Trophoblast cell (in vitro differentiated cells and primary cell): ENCODE measurements at regions not wholly inside any gene's neighbourhood (a gene's known extent, or its start where the extent isn't known, plus 50 kb on each side); places are given as distances from the start of the nearest gene placed in this dataset.

Experiments used
- DNase-seq, 2 donors: peaks; one replicate each; pipeline ENCODE4 v3.0.0-alpha.2; 2016
- H2AFZ ChIP-seq: 2 replicates; pipeline ENCODE4 v1.6.1; 2013; ENCODE audit warnings: low read length, moderate library complexity, mild to moderate bottlenecking; ENCODE audit not compliant: insufficient read depth, poor library complexity
- H2AK5ac ChIP-seq: 2 replicates; pipeline ENCODE4 v1.6.1; 2013; ENCODE audit warnings: mild to moderate bottlenecking, low read length
- H2BK120ac ChIP-seq: 2 replicates; pipeline ENCODE4 v1.6.1; 2013; ENCODE audit warnings: low read length, mild to moderate bottlenecking, moderate library complexity; ENCODE audit not compliant: insufficient read depth, poor library complexity
- H2BK12ac ChIP-seq: 2 replicates; pipeline ENCODE4 v1.6.1; 2013; ENCODE audit warnings: mild to moderate bottlenecking, low read length, moderate library complexity
- H2BK5ac ChIP-seq: 2 replicates; pipeline ENCODE4 v1.6.1; 2013; ENCODE audit warnings: low read length, low read depth, moderate library complexity, mild to moderate bottlenecking; ENCODE audit not compliant: poor library complexity
- H3K14ac ChIP-seq: 2 replicates; pipeline ENCODE4 v1.6.1; 2013; ENCODE audit warnings: mild to moderate bottlenecking, low read length
- H3K18ac ChIP-seq: 2 replicates; pipeline ENCODE4 v1.6.1; 2013; ENCODE audit warnings: mild to moderate bottlenecking, low read length
- H3K23ac ChIP-seq: 2 replicates; pipeline ENCODE4 v1.6.1; 2013; ENCODE audit warnings: low read length
- H3K27ac ChIP-seq: 2 replicates; pipeline ENCODE4 v1.5.1; 2013; ENCODE audit warnings: low read depth, mild to moderate bottlenecking, inconsistent platforms, low read length, moderate library complexity
- H3K27me3 ChIP-seq: 2 replicates; pipeline ENCODE4 v1.6.1; 2013; ENCODE audit warnings: inconsistent platforms, mild to moderate bottlenecking, low read length, moderate library complexity; ENCODE audit not compliant: insufficient read depth
- H3K36me3 ChIP-seq, 2 experiments: 1 replicate in 1 of 2; 2 replicates in 1 of 2; pipeline ENCODE4 v1.6.1; 2013; ENCODE audit warnings: low read length in 2 of 2, mild to moderate bottlenecking in 2 of 2, moderate library complexity in 1 of 2; ENCODE audit not compliant: insufficient read depth in 2 of 2, control insufficient read depth in 1 of 2
- H3K4ac ChIP-seq: 2 replicates; pipeline ENCODE4 v1.6.1; 2013; ENCODE audit warnings: low read depth, mild to moderate bottlenecking, low read length, moderate library complexity
- H3K4me1 ChIP-seq, 2 experiments: 1 replicate in 1 of 2; 2 replicates in 1 of 2; pipeline ENCODE4 v1.6.1; 2013; ENCODE audit warnings: low read length in 2 of 2, mild to moderate bottlenecking in 2 of 2, moderate library complexity in 1 of 2; ENCODE audit not compliant: insufficient read depth in 2 of 2, control insufficient read depth in 1 of 2
- H3K4me2 ChIP-seq: 2 replicates; pipeline ENCODE4 v1.6.1; 2013; ENCODE audit warnings: inconsistent platforms, mild to moderate bottlenecking, low read length, moderate library complexity
- H3K4me3 ChIP-seq: 2 replicates; pipeline ENCODE4 v1.5.1; 2013; ENCODE audit warnings: mild to moderate bottlenecking, low read depth, low read length, inconsistent platforms
- H3K79me1 ChIP-seq: one replicate; pipeline ENCODE4 v1.6.1; 2013; ENCODE audit warnings: low read length
- H3K79me2 ChIP-seq: 2 replicates; pipeline ENCODE4 v1.6.1; 2013; ENCODE audit warnings: low read length, mild to moderate bottlenecking; ENCODE audit not compliant: control insufficient read depth, insufficient read depth, poor library complexity
- H3K9ac ChIP-seq: 2 replicates; pipeline ENCODE4 v1.6.1; 2013; ENCODE audit warnings: mild to moderate bottlenecking, low read length
- H3K9me3 ChIP-seq: 2 replicates; pipeline ENCODE4 v1.6.1; 2013; ENCODE audit warnings: low read depth, mild to moderate bottlenecking, control low read depth, inconsistent platforms, low read length; ENCODE audit not compliant: insufficient read depth
- H4K12ac ChIP-seq: 2 replicates; pipeline ENCODE4 v1.6.1; 2013; ENCODE audit warnings: low read depth, mild to moderate bottlenecking, low read length, moderate library complexity
- H4K8ac ChIP-seq: 2 replicates; pipeline ENCODE4 v1.6.1; 2013; ENCODE audit warnings: low read depth, mild to moderate bottlenecking, low read length, moderate library complexity
- H4K91ac ChIP-seq: one replicate; pipeline ENCODE4 v1.6.1; 2013; ENCODE audit warnings: low read depth, mild to moderate bottlenecking, low read length, moderate library complexity
- WGBS: extraction: QIAGEN DNeasy Blood & Tissue Kit; methylation state at CpG from one replicate; pipeline ENCODE4 v1.1.7; 2013; ENCODE audit warnings: missing lambda C conversion rate; ENCODE audit not compliant: insufficient read length, insufficient coverage; ENCODE audit errors: extremely low coverage; 5-methylcytosine and 5-hydroxymethylcytosine counted together

GRCh38 chr2:74041182-74041581, 56.5 kb downstream of the TET3 start:
- H3K27ac ChIP-seq, result no peak overlapping the region
- peaks cover 3 to 8% of the 10 kb centered on the region in 2 experiments for H3K4me1 ChIP-seq
- no peak overlapping the region for H2AK5ac ChIP-seq
- H3K9me3 ChIP-seq, result no peaks in the 10 kb centered on the region
- H4K12ac ChIP-seq, result no peak overlapping the region
- DNase-seq, result no peak
- no peak overlapping the region for H3K9ac ChIP-seq
- peaks cover 0 to 3% of the 10 kb centered on the region in 2 experiments for H3K36me3 ChIP-seq
- no peak overlapping the region for H3K14ac ChIP-seq
- no peak overlapping the region for H3K18ac ChIP-seq
- H3K79me1 ChIP-seq, result no peaks in the 10 kb centered on the region
- H3K4ac ChIP-seq, result no peak overlapping the region
- H4K91ac ChIP-seq, result no peak overlapping the region
- H2BK120ac ChIP-seq, result no peak overlapping the region
- peak overlapping the region; percentile 83 for H3K23ac ChIP-seq
- no peak overlapping the region for H4K8ac ChIP-seq
- H2BK5ac ChIP-seq, result no peak overlapping the region
- no CpG with 5 or more reads among the region's 3 CpGs for WGBS
- H2BK12ac ChIP-seq, result no peak overlapping the region
- no peaks in the 10 kb centered on the region for H3K27me3 ChIP-seq
- H2AFZ ChIP-seq, result no peak overlapping the region
- no peak overlapping the region for H3K4me3 ChIP-seq
- H3K4me2 ChIP-seq, result no peak overlapping the region
- peaks cover 3% of the 10 kb centered on the region for H3K79me2 ChIP-seq

- peaks cover 5 to 9% of the 10 kb centered on the region in 2 experiments for H3K36me3 ChIP-seq
- no peak for DNase-seq
- H2BK5ac ChIP-seq, result no peak overlapping the region
- no peaks in the 10 kb centered on the region for H3K9me3 ChIP-seq
- H3K79me1 ChIP-seq, result no peaks in the 10 kb centered on the region
- H4K8ac ChIP-seq, result no peak overlapping the region
- no peak overlapping the region for H4K12ac ChIP-seq
- H3K4me3 ChIP-seq, result no peak overlapping the region
- no peak overlapping the region for H3K14ac ChIP-seq
- H2AK5ac ChIP-seq, result no peak overlapping the region
- no peak overlapping the region for H3K27ac ChIP-seq
- H3K27me3 ChIP-seq, result no peaks in the 10 kb centered on the region
- H3K4ac ChIP-seq, result no peak overlapping the region
- H3K79me2 ChIP-seq, result peaks cover 3% of the 10 kb centered on the region
- no peak overlapping the region for H3K4me2 ChIP-seq
- H3K18ac ChIP-seq, result no peak overlapping the region
- no peak overlapping the region for H3K9ac ChIP-seq
- no peak overlapping the region for H4K91ac ChIP-seq
- no peak overlapping the region for H2AFZ ChIP-seq
- no peak overlapping the region for H2BK120ac ChIP-seq
- no peak overlapping the region for H2BK12ac ChIP-seq
- H3K4me1 ChIP-seq, result peaks cover 7 to 8% of the 10 kb centered on the region in 2 experiments
- WGBS, result no CpG with 5 or more reads among the region's 1 CpG
- H3K23ac ChIP-seq, result no peak overlapping the region
These were observed 57.0 kb downstream of the TET3 start for GRCh38 chr2:74041726-74042125.

GRCh38 chr2:74042606-74043005, 57.9 kb downstream of the TET3 start:
- no peak overlapping the region for H3K18ac ChIP-seq
- H3K23ac ChIP-seq, result peak overlapping the region; percentile 47
- no peak overlapping the region for H4K91ac ChIP-seq
- no peaks in the 10 kb centered on the region for H3K79me1 ChIP-seq
- no peak overlapping the region for H2BK120ac ChIP-seq
- no peak overlapping the region for H4K12ac ChIP-seq
- no CpG with 5 or more reads among the region's 3 CpGs for WGBS
- no peaks in the 10 kb centered on the region for H3K9me3 ChIP-seq
- no peak overlapping the region for H2BK12ac ChIP-seq
- no peak overlapping the region for H2AK5ac ChIP-seq
- H3K4me3 ChIP-seq, result no peak overlapping the region
- H3K14ac ChIP-seq, result no peak overlapping the region
- DNase-seq, result peak; percentile 76 to 93
- H3K27me3 ChIP-seq, result no peaks in the 10 kb centered on the region
- H2BK5ac ChIP-seq, result no peak overlapping the region
- no peak overlapping the region for H3K9ac ChIP-seq
- H3K36me3 ChIP-seq, result peaks cover 9 to 16% of the 10 kb centered on the region in 2 experiments
- no peak overlapping the region for H4K8ac ChIP-seq
- peaks cover 3% of the 10 kb centered on the region for H3K79me2 ChIP-seq
- no peak overlapping the region for H3K4ac ChIP-seq
- H3K27ac ChIP-seq, result no peak overlapping the region
- H2AFZ ChIP-seq, result no peak overlapping the region
- peaks cover 6 to 8% of the 10 kb centered on the region in 2 experiments for H3K4me1 ChIP-seq
- no peak overlapping the region for H3K4me2 ChIP-seq

- H3K4ac ChIP-seq, result no peak overlapping the region
- no peak overlapping the region for H3K4me3 ChIP-seq
- H4K12ac ChIP-seq, result no peak overlapping the region
- WGBS, result no CpG with 5 or more reads among the region's 6 CpGs
- H2AFZ ChIP-seq, result no peak overlapping the region
- DNase-seq, result peak; percentile 89 to 90
- H3K9ac ChIP-seq, result no peak overlapping the region
- no peak overlapping the region for H2BK120ac ChIP-seq
- H3K27ac ChIP-seq, result no peak overlapping the region
- no peak overlapping the region for H3K4me2 ChIP-seq
- H3K79me2 ChIP-seq, result peaks cover 3% of the 10 kb centered on the region
- H4K91ac ChIP-seq, result no peak overlapping the region
- peaks cover 15 to 23% of the 10 kb centered on the region in 2 experiments for H3K36me3 ChIP-seq
- no peak overlapping the region for H3K23ac ChIP-seq
- no peak overlapping the region for H2AK5ac ChIP-seq
- no peaks in the 10 kb centered on the region for H3K9me3 ChIP-seq
- no peak overlapping the region for H2BK12ac ChIP-seq
- no peaks in the 10 kb centered on the region for H3K79me1 ChIP-seq
- no peak overlapping the region for H4K8ac ChIP-seq
- peaks cover 6 to 10% of the 10 kb centered on the region in 2 experiments for H3K4me1 ChIP-seq
- H3K14ac ChIP-seq, result no peak overlapping the region
- no peak overlapping the region for H3K18ac ChIP-seq
- no peaks in the 10 kb centered on the region for H3K27me3 ChIP-seq
- no peak overlapping the region for H2BK5ac ChIP-seq
These were observed 58.9 kb downstream of the TET3 start for GRCh38 chr2:74043345-74044329.
